Gastroesophageal sphincter (tissue), 3 donors: ENCODE measurements at regions not wholly inside any gene's neighbourhood (a gene's known extent, or its start where the extent isn't known, plus 50 kb on each side); places are given as distances from the start of the nearest gene placed in this dataset.

ENCODE experiments used
- CTCF ChIP-seq, 4 experiments: fragments of 200-600 bp in 2 of 4; fragments of 450-650 bp in 2 of 4; sonication (generic) in 1 of 4; IDR thresholded peaks; one replicate each; pipeline ENCODE4 v1.5.1; 2017 to 2019; ENCODE audit warnings: antibody characterized with exemption in 4 of 4, mild to moderate bottlenecking in 2 of 4, moderate library complexity in 2 of 4
- EP300 ChIP-seq: sonication (generic); formaldehyde crosslinking; IDR thresholded peaks from one replicate; pipeline ENCODE4 v1.6.1; 2017; ENCODE audit warnings: antibody characterized with exemption, mild to moderate bottlenecking

GRCh38 chr4:114271031-114271430 is 291.6 kb upstream of the ARSJ start:
- TF ChIP-seq CTCF (IDR thresholded peaks at IDR 0.05) = no peak
- no peak for TF ChIP-seq EP300
